Left hindlimb (tissue), 1 donor: ENCODE measurements at regions not wholly inside any gene's neighbourhood (a gene's known extent, or its start where the extent isn't known, plus 50 kb on each side); places are given as distances from the start of the nearest gene placed in this dataset.
"Not testable (repeated sequence)": the region's sequence is repeated elsewhere in the genome, so short reads cannot be mapped to it uniquely, and the experiment has no call there.

Experiments used
- DNase-seq: peaks from one replicate; pipeline ENCODE4 v3.0.0-alpha.2; 2018

DNA sequence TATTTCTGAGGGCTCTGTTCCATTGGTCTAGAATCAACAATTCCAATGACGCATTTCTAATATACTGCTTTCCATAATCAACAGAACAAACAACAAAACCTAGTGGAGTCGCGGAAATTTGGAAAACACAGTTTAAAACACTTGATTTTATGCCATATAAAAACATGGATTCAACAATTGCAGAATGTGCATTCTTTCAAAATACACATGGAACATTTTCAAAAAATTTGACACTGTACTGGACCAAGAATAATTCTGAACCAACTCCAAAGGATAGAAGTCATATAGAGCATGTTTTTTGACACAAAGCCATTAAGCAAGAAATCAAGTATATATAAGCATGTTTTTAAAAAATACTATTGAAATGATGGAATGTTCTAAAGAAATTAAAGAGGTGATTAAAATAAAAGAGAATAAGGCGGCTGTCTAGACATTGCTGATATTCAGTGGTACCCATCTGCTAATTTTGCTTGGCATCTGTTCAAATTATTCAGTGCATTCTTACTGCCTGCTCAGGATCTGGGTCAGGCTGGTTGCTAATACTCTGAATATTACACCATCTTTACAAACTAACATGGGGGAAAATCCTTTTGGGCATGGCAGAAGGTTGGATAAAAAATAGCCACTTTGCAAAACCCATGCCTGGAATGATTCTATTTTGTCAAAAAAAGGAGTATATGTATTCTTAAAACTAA, 221.3 kb downstream of the NPR3 start:
- DNase-seq, result no peak

- no peak for DNase-seq
These were observed 222.6 kb downstream of the NPR3 start for GRCh38 chr5:32933692-32934091.

- no peak for DNase-seq
These were observed 223.4 kb downstream of the NPR3 start for GRCh38 chr5:32934529-32934928.

- no peak for DNase-seq
These were observed 224.2 kb downstream of the NPR3 start for GRCh38 chr5:32935283-32935682.

- DNase-seq, result no peak
These were observed 225.2 kb downstream of the NPR3 start for GRCh38 chr5:32936329-32936728.

- no peak for DNase-seq
These were observed 231.3 kb downstream of the NPR3 start for GRCh38 chr5:32942225-32942989.

- DNase-seq, result no peak
These were observed 238.3 kb downstream of the NPR3 start for GRCh38 chr5:32949286-32949970.

DNA sequence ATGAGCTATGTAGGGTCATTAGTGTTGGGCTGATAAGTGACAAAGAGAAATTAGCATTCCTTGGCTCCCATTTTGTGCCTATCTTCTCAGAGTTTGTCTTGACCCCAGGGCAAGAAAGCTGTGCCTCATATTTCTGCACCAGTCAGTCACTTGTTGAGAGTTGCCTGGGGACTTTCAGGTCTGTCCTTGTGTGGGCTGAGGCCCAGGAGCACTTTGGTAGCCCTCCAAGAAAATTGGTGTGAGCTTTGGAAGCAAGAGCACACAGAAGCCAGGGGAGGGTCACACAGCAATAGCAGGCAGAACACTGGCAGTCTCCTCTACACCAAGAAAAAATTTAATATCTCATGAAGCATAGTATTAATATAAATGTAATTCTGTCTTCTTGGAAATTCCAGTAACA, 239.9 kb downstream of the NPR3 start:
- DNase-seq, result no peak

DNA sequence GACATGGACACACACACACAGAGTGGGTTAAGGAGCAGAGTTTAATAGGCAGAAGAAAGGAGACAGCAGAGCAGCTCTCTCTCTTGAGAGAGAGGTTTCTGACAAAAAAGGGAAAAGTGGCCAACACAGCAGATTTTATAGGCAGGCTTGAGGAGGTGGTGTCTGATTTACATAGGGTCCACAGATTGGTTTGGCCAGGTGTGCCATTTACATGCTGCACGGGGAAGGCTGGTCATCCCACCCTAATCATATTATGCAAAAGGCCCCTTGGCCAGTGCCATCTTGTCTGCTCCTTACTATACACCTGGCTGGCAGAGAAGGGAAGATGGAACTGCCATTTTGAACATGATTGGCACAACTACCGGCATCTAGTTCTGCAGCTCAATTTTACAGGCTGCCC, 240.8 kb downstream of the NPR3 start:
- no peak for DNase-seq

GRCh38 chr5:32952421-32952820, 241.3 kb downstream of the NPR3 start:
- DNase-seq, result not testable (repeated sequence)

DNA sequence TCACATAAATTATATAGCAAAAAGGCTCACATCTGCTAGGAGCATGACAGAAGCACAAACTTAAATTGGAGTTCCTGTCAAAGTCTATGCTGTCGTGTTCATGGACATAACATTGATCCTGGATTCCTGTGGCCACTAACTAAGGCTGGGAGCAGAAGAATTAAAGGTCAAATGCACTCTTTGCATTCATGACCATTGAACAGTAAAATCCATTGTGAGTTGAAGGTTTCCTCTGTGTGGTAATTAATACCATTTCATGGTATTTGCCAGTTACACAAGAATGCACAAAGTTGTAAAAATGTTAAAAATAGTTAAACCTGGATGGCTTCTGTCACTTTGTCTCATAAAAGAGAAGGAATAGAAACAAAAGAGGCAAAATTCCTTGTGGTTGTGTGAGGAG, 242.6 kb downstream of the NPR3 start:
- DNase-seq, result no peak

- no peak for DNase-seq
These were observed 244.7 kb downstream of the NPR3 start for GRCh38 chr5:32955814-32956213.

- DNase-seq, result no peak
These were observed 249.4 kb downstream of the NPR3 start for GRCh38 chr5:32960340-32961058.

DNA sequence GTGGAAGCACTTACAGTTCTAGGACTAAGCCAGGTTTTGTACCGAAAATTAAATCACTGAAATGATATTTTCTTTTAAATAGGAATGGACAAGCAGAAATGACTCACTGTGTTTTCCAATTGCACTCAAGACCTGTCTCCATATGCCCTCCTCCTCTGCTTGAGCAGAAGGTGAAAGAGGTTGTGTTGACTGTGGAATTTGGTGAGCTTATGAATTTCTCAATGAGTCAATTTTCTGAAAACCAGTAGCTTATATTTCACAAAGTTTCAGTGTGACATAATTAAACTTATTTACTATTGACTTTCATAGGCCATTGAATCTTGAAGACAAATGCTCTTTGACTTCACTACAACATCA, 249.9 kb downstream of the NPR3 start:
- DNase-seq, result no peak

- no peak for DNase-seq
These were observed 253.1 kb downstream of the NPR3 start for GRCh38 chr5:32964261-32964660.

- DNase-seq, result no peak
These were observed 262.5 kb downstream of the NPR3 start for GRCh38 chr5:32973646-32974045.

- DNase-seq, result no peak
These were observed 264.7 kb downstream of the NPR3 start for GRCh38 chr5:32975656-32976375.

DNA sequence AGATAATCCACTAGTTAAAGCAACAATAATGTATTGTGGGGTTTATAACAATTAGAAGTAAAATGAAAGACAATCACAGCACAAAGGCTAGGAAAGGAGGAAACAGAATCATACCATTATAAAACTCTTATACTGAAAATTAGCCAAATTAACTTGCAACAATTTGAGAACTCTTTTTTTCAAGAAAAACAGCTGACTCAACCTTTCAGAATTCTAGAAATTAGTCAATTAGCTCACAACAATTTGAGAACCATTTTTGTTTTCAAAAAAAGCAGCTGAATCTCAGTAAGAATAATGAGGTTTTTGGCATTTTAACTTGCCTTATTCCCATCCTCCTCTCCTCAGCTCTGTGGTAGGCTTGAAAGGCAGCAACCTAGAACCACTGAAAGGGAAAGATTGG, 269.9 kb downstream of the NPR3 start:
- DNase-seq, result no peak

GRCh38 chr5:32984851-32985610, 273.9 kb downstream of the NPR3 start:
- DNase-seq, result no peak

DNA sequence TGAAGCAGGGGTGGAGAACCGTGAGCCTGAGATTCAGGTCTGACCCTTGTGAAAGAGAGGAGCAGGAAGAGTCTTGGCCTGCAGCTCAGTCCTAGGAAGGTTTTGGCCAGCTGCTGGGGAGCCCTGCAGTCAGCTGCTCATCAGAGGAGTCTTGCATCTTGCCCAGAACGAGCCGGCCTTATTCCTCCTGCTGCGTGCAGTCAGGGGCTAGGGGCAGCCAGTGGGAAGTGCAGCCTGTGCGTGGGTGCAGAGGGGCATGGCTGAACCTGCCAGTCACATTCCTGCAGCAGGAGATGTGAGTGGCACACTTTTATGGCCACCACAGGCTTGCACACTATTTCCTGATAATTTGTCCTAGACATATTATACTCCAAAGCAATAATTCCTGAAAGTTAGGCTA, 278.7 kb downstream of the NPR3 start:
- no peak for DNase-seq

DNA sequence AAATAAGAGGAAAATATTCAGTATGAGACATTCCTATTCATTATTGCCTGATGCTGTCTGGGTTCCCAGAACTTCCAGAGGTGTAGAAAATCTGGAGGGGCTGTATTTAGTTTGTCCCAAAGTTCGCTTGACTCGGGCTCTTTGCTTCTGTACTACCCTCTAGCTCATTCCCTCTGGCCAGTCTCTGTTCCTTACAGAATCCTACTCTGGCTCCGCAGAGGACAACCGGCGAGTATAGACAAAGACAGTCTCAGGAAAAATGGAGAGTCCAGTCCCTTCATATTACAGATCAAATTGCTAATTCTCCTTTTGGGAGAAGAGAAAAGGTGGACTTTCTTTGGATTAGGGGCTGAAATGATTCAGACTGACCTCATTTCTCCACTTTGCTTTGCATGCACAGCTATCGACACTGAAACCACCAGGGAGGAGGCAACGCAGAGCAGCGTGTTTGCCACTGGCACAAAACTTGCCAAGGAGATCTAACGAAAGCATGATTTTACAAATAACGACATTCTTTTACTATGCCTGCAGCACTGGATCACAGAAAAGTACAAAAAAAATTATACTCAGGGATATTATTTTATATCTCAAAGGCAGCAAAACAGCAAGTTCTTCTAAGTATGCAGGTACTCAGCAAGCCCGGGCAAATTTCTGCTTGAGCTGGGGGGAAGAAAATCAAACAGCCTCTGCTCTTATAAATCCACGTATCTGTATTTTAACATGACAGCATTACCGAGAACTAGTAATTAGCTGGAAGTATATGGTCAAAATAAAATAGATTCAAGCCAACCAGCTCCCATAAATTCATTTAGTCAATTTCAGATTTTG, 279.7 kb downstream of the NPR3 start:
- no peak for DNase-seq
